Stimulated activated CD4-positive, alpha-beta T cell treated with anti-CD3 and anti-CD28 coated beads, Interleukin-15, amount 100 ng/mL, for 24 hours (primary cell): ENCODE measurements at regions not wholly inside any gene's neighbourhood (a gene's known extent, or its start where the extent isn't known, plus 50 kb on each side); places are given as distances from the start of the nearest gene placed in this dataset.

Source experiments
- DNase-seq: peaks from one replicate; pipeline ENCODE4 v3.0.0-alpha.2; 2020

GRCh38 chr15:97563516-97563915, 397.0 kb upstream of the ARRDC4 start:
- no peak for DNase-seq

DNA sequence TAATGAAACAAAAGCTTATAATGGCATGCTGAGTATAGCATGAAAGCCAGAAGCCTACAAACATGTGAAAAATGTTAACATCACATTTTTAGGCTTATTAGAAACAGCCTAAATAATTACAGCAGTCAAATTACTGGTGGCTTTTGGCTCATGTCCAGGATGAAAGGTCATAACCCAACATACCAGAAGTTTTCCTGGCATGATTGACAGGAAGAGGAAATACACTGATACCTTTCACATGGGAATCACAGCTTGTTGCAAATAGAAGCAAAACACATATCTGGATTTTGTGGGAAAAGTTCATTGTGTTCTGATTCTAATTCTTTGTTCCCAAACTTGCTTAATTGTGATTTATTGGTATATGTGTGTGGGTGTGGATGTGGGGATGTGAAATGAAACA, 393.5 kb upstream of the ARRDC4 start:
- DNase-seq: no peak

DNA sequence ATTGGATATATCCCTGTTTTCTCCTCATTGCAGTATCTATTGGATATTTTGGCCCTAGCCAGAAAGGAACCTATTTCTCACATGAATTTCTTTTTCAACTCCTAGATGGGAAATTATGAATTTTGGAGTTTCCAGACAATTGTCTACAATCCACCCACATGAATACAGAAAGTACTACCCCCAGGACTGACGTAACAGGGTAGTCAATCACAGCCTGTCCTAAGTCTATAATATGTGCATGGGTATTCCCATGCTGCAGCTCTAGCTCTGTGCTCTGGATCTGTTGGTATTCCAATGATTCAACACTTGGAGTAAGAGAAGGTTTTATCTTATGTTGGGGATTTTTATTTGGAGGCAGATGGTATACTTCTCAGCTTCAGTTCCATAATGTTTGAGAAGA, 393.1 kb upstream of the ARRDC4 start:
- no peak for DNase-seq

DNA sequence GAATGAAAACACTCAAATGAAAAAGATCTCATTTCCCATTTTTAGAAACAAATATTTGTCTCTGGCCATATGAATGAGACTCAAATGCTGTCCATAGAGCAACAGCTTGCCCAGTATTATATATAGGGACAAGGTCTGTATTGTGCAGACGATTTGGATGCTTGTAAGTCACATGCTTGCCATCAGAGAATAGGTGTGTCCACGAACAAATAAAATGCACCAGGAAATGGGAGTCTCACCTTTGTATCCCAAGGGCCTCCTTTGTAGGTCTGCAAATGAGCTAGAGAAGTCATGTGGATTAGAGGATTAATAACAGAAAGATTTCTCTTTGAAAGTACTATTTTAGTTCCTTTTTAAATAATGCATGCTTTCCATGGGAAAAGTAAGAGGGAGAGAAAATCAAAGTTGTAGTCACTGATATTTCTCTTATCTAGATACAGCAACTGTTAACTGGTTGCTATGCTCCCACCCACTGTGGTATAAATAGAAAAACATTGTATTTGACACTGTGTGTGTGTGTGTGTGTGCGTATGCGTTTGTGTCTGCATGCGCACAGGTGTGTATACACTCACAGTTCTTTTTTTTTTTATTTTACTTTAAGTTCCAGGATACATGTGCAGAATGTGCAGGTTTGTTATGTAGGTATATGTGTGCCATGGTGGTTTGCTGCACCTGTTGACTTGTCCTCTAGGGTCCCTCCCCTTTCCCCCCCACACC, 383.4 kb upstream of the ARRDC4 start:
- no peak for DNase-seq

DNA sequence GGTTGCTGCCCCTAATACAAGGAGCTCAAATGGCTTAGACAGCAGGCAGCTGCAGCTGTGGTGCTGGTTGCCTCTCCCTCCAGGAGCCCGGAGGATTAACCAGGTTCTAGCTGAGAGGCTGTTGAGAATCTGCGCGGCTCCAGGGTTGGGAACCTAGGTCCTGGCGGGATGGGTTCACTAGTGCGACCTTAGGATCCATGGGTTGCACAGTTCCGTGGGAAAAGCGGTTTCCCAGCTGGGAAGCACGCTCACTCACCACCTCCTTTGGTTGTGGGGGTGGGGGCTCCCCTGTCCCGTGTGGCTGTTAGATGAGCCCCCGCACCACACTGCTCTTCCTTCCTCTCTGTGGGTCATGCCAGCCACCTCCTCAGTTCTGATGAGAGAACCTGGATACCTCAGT, 375.1 kb upstream of the ARRDC4 start:
- no peak for DNase-seq

DNA sequence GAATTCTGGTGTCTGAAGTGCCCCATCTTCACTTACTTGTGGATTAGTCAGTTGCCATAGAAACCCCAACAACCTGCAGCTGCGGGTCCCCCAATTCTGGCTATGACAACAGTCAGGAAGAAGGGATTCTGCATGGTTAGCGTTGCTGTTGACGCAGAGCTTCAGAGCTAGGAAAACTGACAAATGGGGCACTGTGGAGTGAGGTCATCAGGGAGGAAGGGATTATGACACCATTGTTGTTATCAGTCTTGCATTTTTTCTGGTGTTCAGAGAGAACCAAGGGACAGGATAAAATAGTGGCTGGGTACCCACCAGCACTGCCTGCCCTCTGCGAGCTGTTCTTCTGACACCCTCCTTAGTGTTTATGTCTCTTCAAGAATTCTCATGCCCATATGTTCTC, 367.7 kb upstream of the ARRDC4 start:
- DNase-seq: no peak

DNA sequence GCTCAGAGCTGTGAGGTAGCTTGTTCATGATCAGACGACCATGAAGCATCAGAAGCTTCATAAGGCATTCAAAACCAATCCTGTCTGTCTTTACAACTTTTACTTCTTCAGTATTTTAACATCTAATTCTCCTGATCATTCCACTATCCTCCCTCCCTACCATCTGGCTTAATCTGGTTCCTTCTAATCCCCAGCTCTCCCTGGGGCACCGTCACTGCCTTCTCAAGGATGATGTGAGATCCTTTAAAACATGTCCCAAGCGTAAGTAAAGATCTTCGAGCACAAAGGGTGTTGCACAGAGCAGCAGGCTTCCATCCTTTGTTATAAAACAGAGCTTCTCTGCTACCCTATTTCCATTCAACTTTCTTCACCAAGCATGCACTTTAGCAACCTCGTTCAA, 362.7 kb upstream of the ARRDC4 start:
- DNase-seq: no peak

- no peak for DNase-seq
Observed at GRCh38 chr15:97598353-97598798, 362.1 kb upstream of the ARRDC4 start.

GRCh38 chr15:97600190-97600589, 360.3 kb upstream of the ARRDC4 start:
- DNase-seq: no peak

- no peak for DNase-seq
Observed at GRCh38 chr15:97604677-97605076, 355.8 kb upstream of the ARRDC4 start.

GRCh38 chr15:97615114-97615513, 345.4 kb upstream of the ARRDC4 start:
- no peak for DNase-seq

DNA sequence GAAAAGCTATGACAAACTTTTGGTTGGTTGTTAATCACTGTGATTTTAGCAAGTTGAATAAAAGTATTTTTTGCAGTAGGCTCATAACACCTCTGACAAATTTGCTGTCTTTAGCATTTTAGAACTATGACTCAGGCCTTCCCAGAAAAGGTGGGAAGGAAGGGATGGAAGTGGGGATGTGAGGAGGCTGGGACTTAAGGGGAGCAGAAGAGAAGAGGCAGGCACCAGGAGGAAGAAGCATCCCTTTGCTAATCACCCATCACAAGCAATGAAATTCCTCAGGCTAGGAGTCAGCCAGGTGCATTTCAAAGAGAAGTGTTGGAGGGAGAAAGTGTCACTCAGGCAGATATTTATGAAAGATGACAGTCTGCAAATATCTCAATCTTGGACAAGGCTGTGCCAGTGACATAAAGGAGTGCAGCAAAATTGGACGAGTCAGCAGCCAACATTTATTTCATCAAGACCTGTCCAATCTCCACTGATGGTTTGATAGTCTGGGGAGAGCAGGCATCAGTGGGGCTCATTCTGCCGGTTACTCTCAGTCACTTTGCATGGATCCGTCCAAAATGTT, 337.3 kb upstream of the ARRDC4 start:
- no peak for DNase-seq

GRCh38 chr15:97627634-97628033, 332.9 kb upstream of the ARRDC4 start:
- no peak for DNase-seq

- no peak for DNase-seq
Observed at GRCh38 chr15:97645758-97646157, 314.7 kb upstream of the ARRDC4 start.

- no peak for DNase-seq
Observed at GRCh38 chr15:97648728-97649127, 311.8 kb upstream of the ARRDC4 start.

DNA sequence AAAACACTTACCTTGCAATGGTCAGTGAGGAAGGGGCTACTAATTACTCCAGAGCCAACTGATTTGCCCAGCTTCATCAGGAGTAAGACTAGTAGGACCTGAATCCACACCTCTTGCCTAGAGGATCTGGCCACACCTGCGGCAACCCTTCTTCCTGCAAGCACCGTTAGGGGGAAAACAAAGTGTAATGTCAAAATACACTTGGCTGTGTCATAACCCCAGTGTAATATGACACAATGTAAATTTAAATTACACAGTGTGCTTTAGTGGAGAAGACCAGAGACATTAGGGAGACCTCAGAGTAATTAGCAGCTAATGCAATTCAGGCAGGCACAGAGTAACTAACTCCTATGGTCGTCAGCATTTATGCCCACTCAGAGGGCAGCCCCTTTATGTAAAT, 308.5 kb upstream of the ARRDC4 start:
- DNase-seq: no peak

GRCh38 chr15:97652700-97653167, 307.8 kb upstream of the ARRDC4 start:
- DNase-seq: no peak

DNA sequence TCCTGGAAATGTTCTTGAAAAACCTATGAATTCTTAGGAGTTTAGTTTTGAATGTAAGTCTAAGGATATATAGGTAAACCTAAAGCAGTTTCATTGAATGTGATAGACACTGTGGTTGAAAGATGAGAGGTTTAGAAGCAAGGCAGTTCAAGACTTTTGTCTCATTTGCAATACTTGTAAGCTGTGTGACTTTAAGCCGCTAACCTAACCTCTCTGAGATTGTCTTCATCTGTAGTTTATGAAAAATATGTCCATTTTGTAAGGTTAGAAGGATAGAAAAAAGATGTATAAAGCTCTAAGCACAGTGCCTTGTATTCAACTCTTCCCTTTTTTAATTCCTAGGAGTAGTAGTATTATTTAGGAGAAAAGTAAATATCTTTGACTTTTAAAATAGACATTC, 306.6 kb upstream of the ARRDC4 start:
- no peak for DNase-seq

- DNase-seq: no peak
Observed at GRCh38 chr15:97654481-97655076, 305.9 kb upstream of the ARRDC4 start.

- no peak for DNase-seq
Observed at GRCh38 chr15:97661796-97662195, 298.7 kb upstream of the ARRDC4 start.

DNA sequence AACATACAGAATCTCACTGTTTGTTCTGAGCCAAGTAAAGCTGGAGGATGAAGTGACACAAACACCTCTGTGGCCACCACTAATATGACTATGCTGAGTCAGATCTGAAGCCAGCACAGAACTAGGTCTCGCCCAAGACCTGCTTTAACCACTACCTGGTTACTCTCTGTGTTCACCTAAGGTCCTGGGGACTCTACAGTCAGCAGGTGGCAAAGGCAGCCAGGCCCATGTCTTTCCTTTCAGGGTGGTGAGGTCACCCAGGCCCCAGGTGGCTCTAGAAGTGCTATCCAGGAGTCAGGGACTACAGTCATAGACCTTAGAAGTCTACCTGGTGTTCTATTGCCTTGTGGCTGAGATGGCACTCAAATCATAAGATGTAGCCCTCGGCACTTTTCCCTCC, 287.9 kb upstream of the ARRDC4 start:
- DNase-seq: no peak

DNA sequence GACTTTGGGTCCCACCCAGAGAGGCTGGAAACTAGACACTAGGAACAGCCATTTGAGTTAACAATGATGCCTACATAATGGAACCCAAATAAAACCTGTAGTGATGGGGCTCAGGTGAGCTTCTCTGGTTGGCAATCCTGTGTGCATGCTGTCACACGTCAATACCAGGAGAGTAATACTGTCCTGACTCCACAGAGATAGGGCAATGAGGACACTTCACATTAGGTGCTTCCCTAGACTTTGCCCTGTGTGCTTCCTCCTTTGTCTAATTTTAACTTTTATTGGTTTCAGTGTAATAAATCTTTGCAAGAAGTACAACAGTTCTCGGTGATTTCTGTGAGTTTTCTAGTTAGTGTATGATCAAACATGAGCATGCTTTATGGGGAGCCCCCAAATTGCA, 281.8 kb upstream of the ARRDC4 start:
- no peak for DNase-seq

DNA sequence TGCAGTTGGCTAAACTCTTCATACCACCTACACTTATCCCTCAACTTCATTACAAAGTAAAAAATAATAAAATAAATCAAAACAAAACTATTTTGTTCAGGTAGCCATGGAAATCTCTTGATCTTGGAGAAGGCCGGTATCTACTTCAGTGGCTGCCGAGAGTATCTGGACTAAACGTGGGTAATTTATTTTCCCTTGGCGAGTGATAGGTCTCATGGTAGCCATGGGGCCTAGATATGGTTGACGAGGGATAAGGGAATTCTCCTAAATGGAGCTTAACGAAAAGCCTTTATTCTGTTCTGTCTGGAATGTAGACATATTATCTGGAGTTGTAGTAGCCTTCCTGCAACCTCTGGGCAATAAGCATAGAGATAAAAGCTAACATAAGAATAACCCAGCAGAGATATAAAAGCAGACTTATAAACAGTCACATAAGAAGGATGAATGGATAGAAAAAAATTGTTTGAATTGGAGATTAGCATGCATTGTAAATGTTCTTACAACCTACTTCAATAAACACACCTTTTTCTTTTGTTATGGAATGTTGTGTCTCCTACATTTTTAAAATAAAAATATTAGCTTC, 281.3 kb upstream of the ARRDC4 start:
- no peak for DNase-seq

DNA sequence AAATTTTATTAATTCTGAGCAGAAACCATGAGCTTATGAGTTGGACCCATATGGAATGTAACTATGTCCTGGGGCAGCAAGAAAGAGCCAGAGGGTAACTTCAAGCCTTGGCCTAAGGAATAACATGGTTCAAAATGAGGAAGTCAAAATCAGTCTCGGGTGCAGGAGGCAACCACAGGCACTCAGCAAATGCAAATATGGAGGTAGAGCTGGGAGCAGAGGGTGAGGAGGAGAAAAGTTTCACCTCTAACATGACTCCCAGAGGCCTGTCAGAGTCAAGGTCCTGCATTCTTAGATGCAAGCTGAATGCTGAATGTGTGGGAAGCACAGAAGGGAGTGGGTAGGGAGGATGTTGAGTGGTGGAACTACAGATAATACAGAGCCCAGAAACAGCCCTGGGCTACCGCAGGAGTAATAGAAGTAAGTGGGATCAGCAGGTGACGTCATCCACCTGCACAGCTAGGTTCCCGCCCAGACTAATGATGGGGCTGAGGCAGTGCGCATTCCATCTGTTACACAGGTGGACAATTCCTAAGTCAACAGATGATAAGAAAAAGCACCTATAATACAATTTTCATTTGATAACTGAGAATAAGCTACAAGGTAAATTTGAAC, 279.8 kb upstream of the ARRDC4 start:
- no peak for DNase-seq
